Adrenal gland (tissue), 5 donors: ENCODE measurements at regions not wholly inside any gene's neighbourhood (a gene's known extent, or its start where the extent isn't known, plus 50 kb on each side); places are given as distances from the start of the nearest gene placed in this dataset.

ENCODE experiments used
- POLR2A ChIP-seq, 2 donors: fragments of 450-650 bp; IDR thresholded peaks; one replicate each; pipeline ENCODE4 v1.6.1; 2017; ENCODE audit warnings: antibody characterized with exemption in 2 of 2, mild to moderate bottlenecking in 2 of 2, moderate library complexity in 1 of 2
- TF ChIP-seq, protein P1 (sequence below), 6 experiments: fragments of 450-650 bp in 4 of 6; fragments of 200-600 bp in 2 of 6; sonication (generic) in 1 of 6; IDR thresholded peaks; 1 replicate in 5 of 6; 2 replicates in 1 of 6; pipeline versions ENCODE4 v1.5.1 to v1.8.0; 2016 to 2021; ENCODE audit warnings: antibody characterized with exemption in 6 of 6, mild to moderate bottlenecking in 2 of 6, moderate library complexity in 1 of 6
- donor health status: DM: no; HTN: no; CAD: no.

DNA sequence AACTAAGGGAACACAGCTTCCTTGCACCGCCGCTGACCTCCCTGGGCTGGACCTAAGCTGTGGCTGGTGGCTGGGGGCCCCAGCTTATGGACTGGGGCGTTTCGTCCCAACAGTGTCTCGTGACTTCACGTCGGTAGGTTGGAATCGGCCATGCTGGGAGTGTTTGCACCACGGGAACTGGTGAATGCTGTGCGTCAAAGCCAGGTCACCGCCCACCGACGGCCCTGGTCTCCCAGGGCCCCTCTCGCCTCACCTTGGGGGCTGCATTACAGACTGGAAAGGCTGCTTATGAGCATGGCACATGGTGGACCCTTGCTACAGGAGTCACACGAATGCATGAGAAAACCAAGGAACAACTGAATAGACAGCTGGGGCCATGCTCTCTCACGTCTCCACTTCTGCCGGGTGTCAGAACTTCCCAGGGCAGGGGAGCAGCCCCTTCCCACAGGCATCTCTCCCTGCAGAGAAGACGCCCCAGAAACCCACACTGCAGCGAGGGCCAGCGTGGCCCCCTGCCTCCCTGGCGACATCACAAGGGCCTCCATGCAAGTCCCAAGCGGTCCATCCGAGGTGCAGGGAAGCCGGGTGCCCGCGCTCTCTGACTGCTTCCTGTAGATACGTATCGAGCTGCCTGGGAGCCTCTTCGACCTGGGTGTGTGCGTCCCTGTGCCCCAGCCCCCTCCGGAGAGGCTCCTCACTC lies 81.7 kb downstream of the SIK1 start:
- TF ChIP-seq, protein P1, sequence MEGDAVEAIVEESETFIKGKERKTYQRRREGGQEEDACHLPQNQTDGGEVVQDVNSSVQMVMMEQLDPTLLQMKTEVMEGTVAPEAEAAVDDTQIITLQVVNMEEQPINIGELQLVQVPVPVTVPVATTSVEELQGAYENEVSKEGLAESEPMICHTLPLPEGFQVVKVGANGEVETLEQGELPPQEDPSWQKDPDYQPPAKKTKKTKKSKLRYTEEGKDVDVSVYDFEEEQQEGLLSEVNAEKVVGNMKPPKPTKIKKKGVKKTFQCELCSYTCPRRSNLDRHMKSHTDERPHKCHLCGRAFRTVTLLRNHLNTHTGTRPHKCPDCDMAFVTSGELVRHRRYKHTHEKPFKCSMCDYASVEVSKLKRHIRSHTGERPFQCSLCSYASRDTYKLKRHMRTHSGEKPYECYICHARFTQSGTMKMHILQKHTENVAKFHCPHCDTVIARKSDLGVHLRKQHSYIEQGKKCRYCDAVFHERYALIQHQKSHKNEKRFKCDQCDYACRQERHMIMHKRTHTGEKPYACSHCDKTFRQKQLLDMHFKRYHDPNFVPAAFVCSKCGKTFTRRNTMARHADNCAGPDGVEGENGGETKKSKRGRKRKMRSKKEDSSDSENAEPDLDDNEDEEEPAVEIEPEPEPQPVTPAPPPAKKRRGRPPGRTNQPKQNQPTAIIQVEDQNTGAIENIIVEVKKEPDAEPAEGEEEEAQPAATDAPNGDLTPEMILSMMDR (IDR thresholded peaks at IDR 0.05), result no peak
- no peak for TF ChIP-seq POLR2A (IDR thresholded peaks at IDR 0.05)
